Esophagus squamous epithelium (tissue), 4 donors: ENCODE measurements at regions not wholly inside any gene's neighbourhood (a gene's known extent, or its start where the extent isn't known, plus 50 kb on each side); places are given as distances from the start of the nearest gene placed in this dataset.

ENCODE experiments used
- CTCF ChIP-seq, 6 experiments: fragments of 450-650 bp in 4 of 6; fragments of 200-600 bp in 2 of 6; sonication (generic) in 2 of 6; IDR thresholded peaks; one replicate each; pipeline ENCODE4 v1.5.1; 2016 to 2019; ENCODE audit warnings: antibody characterized with exemption in 6 of 6, mild to moderate bottlenecking in 4 of 6, moderate library complexity in 4 of 6
- POLR2A ChIP-seq, 4 donors: fragments of 450-650 bp; IDR thresholded peaks; one replicate each; pipeline ENCODE4 v1.6.1; 2017; ENCODE audit warnings: antibody characterized with exemption in 4 of 4, mild to moderate bottlenecking in 4 of 4, moderate library complexity in 3 of 4

GRCh38 chr16:85248857-85249256 is 136.6 kb upstream of the CIBAR2 start:
- TF ChIP-seq POLR2A (IDR thresholded peaks at IDR 0.05) (no peak), CTCF (IDR thresholded peaks at IDR 0.05) (no peak)
